Caco-2 (cell line): ENCODE measurements at regions not wholly inside any gene's neighbourhood (a gene's known extent, or its start where the extent isn't known, plus 50 kb on each side); places are given as distances from the start of the nearest gene placed in this dataset.

Source experiments
- BruUV-seq: library from RNA; stranded (reverse); fragments of 400-500 nt; replicated peaks from 2 replicates; lab custom pipeline; 2021; lab: Mats Ljungman, UMichigan
- CTCF ChIA-PET: fragments of 300-600 bp; sonication (Branson Sonifier 250); formaldehyde crosslinking; loops from one replicate; lab custom pipeline; 2022; ENCODE audit warnings: antibody characterized with exemption; lab: Charles Lee
- POLR2A ChIA-PET: fragments of 300-600 bp; sonication (Branson Sonifier 250); formaldehyde crosslinking; loops from one replicate; lab custom pipeline; 2022; ENCODE audit warnings: antibody characterized with exemption; lab: Charles Lee
- DNase-seq, 2 experiments: peaks; one replicate each; pipeline versions ENCODE4 v3.0.0 to v3.0.0-alpha.2; 2020 to 2022
- H3K27me3 ChIP-seq: replicated peaks from 2 replicates; pipeline ENCODE4 v1.6.0; 2011; ENCODE audit warnings: low read length; ENCODE audit not compliant: control insufficient read depth, insufficient read depth
- H3K36me3 ChIP-seq: 2 replicates; pipeline ENCODE4 v1.5.1; 2011; ENCODE audit warnings: low read length; ENCODE audit not compliant: control insufficient read depth, insufficient read depth
- H3K4me1 ChIP-seq: fragments of 250-450 bp; sonication (Bioruptor Pico); 2 replicates; pipeline ENCODE4 v1.5.1; 2020; ENCODE audit warnings: mild to moderate bottlenecking
- H3K4me3 ChIP-seq: 2 replicates; pipeline ENCODE4 v1.5.1; 2011; ENCODE audit warnings: low read depth, mild to moderate bottlenecking, control low read depth, low read length
- H3K9me3 ChIP-seq: fragments of 250-450 bp; sonication (Bioruptor Pico); 2 replicates; pipeline ENCODE4 v1.5.1; 2020; ENCODE audit warnings: mild to moderate bottlenecking, moderate library complexity
- H3K27ac Mint-ChIP-seq: one replicate; pipeline ENCODE4 v1.8.0; 2022; ENCODE audit warnings: mixed read lengths; ENCODE audit not compliant: unreplicated experiment
- H3K27me3 Mint-ChIP-seq: one replicate; pipeline ENCODE4 v1.8.0; 2022; ENCODE audit warnings: mixed read lengths; ENCODE audit not compliant: insufficient read depth, unreplicated experiment
- H3K36me3 Mint-ChIP-seq: one replicate; pipeline ENCODE4 v1.8.0; 2022; ENCODE audit warnings: mild to moderate bottlenecking, mixed read lengths; ENCODE audit not compliant: insufficient read depth, unreplicated experiment
- H3K4me1 Mint-ChIP-seq: one replicate; pipeline ENCODE4 v1.8.0; 2022; ENCODE audit warnings: low read depth, mixed read lengths; ENCODE audit not compliant: unreplicated experiment
- H3K4me3 Mint-ChIP-seq: one replicate; pipeline ENCODE4 v1.8.0; 2022; ENCODE audit warnings: mild to moderate bottlenecking, moderate library complexity, mixed read lengths; ENCODE audit not compliant: unreplicated experiment
- H3K9me3 Mint-ChIP-seq: one replicate; pipeline ENCODE4 v1.8.0; 2022; ENCODE audit warnings: mixed read lengths; ENCODE audit not compliant: unreplicated experiment
- CTCF ChIP-seq, 2 experiments: fragments of 200-600 bp in 1 of 2; IDR thresholded peaks; 1 replicate in 1 of 2; 2 replicates in 1 of 2; pipeline versions ENCODE4 v1.5.1 to v1.8.0; 2011 to 2022; ENCODE audit warnings: antibody characterized with exemption in 1 of 2, control low read depth in 1 of 2, inconsistent platforms in 1 of 2, low read depth in 1 of 2, low read length in 1 of 2, mild to moderate bottlenecking in 1 of 2, moderate library complexity in 1 of 2; ENCODE audit not compliant: insufficient read depth in 1 of 2, severe bottlenecking in 1 of 2, unreplicated experiment in 1 of 2
- intact Hi-C: fragments of 100-400 bp; cut with micrococcal nuclease; formaldehyde crosslinking; loops from one replicate; pipeline ENCODE4 v1.10.0; 2022; ENCODE audit not compliant: unreplicated experiment

DNA sequence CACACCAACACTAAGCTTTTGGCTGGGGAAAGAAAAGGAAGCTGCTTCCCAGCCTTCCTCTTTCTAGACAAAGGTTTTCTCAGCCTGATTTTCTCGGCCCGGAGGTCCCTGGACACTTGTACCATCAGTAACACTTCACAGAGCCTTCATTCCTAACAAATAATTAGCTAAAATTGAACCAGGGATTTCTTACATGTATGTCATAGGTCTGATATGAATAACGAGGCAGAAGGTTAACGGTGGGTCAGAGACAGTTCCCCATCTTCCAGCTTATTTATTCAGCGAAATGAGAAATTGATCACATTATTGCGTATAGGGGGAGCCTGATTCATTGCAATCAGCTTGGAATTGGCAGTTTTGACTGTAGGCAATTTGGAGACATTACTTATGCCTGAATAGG is 142.5 kb downstream of the SALL1 start:
- H3K4me1 Mint-ChIP-seq, result peaks cover 13% of the 10 kb centered on the region
- ChIA-PET POLR2A (no interaction called here), CTCF (no interaction called here)
- BruUV-seq, result no TSS peak
- peaks cover 28% of the 10 kb centered on the region for H3K9me3 Mint-ChIP-seq
- intact Hi-C loops, result loop anchor here (1.0 kb wide), 1 partner anchor 30 kb away; no protein-coding TSS in a partner anchor
- no peak for DNase-seq
- H3K27ac Mint-ChIP-seq, result no peak overlapping the region
- no peak for TF ChIP-seq CTCF (IDR thresholded peaks at IDR 0.05; ENCODE audit: insufficient read depth in 1 of 2, low read depth in 1 of 2, low read length in 1 of 2, severe bottlenecking in 1 of 2, unreplicated experiment in 1 of 2)
- Histone ChIP-seq H3K36me3 (no peaks in the 10 kb centered on the region), H3K4me1 (peaks cover 10% of the 10 kb centered on the region), H3K4me3 (no peak overlapping the region), H3K27me3 (no peaks in the 10 kb centered on the region), H3K9me3 (peaks cover 4% of the 10 kb centered on the region; the same call in 1 of the 2 replicates)
- peaks cover 8% of the 10 kb centered on the region for H3K27me3 Mint-ChIP-seq
- no peaks in the 10 kb centered on the region for H3K36me3 Mint-ChIP-seq
- H3K4me3 Mint-ChIP-seq, result no peak overlapping the region

DNA sequence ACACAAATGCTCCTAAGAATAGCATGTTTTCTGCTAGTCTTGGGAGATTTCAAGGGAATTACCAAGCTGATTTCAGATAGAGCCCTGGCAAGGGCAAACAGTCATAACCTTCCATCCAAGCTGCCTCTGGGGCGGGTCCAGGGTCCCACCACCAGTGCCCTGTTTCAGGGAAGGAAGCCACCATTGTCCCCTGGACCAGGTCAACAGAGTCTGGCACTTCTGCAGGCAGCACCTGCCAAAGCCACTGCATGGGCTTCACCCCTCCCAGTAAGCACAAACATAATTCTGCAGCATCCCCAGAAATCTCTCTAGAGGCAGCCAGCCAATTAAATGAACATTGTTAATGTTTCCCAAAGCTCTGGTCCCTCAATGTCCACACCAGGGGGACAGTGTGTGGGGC is 143.0 kb downstream of the SALL1 start:
- peaks cover 28% of the 10 kb centered on the region for H3K9me3 Mint-ChIP-seq
- ChIA-PET CTCF (no interaction called here), POLR2A (no interaction called here)
- H3K27ac Mint-ChIP-seq, result no peak overlapping the region
- no peak for TF ChIP-seq CTCF (IDR thresholded peaks at IDR 0.05; ENCODE audit: insufficient read depth in 1 of 2, low read depth in 1 of 2, low read length in 1 of 2, severe bottlenecking in 1 of 2, unreplicated experiment in 1 of 2)
- BruUV-seq, result no TSS peak
- no peak for DNase-seq
- intact Hi-C loops, result loop anchor here (1.0 kb wide), 1 partner anchor 30 kb away; no protein-coding TSS in a partner anchor
- no peak overlapping the region for H3K4me3 Mint-ChIP-seq
- no peak overlapping the region for H3K4me3 ChIP-seq
- no peaks in the 10 kb centered on the region for H3K36me3 ChIP-seq
- H3K27me3 Mint-ChIP-seq, result peaks cover 8% of the 10 kb centered on the region
- peaks cover 13% of the 10 kb centered on the region for H3K4me1 Mint-ChIP-seq
- no peaks in the 10 kb centered on the region for H3K36me3 Mint-ChIP-seq
- H3K9me3 ChIP-seq, result peaks cover 4% of the 10 kb centered on the region; the same call in 1 of the 2 replicates
- H3K27me3 ChIP-seq, result no peaks in the 10 kb centered on the region
- peaks cover 10% of the 10 kb centered on the region for H3K4me1 ChIP-seq

GRCh38 chr16:51003850-51004566 is 147.1 kb downstream of the SALL1 start:
- Mint-ChIP-seq H3K27ac (no peak overlapping the region), H3K9me3 (peaks cover 5% of the 10 kb centered on the region), H3K4me3 (no peak overlapping the region), H3K27me3 (peaks cover 8% of the 10 kb centered on the region), H3K4me1 (no peaks in the 10 kb centered on the region), H3K36me3 (no peaks in the 10 kb centered on the region)
- no peak for TF ChIP-seq CTCF (IDR thresholded peaks at IDR 0.05; ENCODE audit: insufficient read depth in 1 of 2, low read depth in 1 of 2, low read length in 1 of 2, severe bottlenecking in 1 of 2, unreplicated experiment in 1 of 2)
- Histone ChIP-seq H3K36me3 (no peaks in the 10 kb centered on the region), H3K4me3 (no peak overlapping the region), H3K9me3 (no peaks in the 10 kb centered on the region), H3K27me3 (no peaks in the 10 kb centered on the region), H3K4me1 (no peaks in the 10 kb centered on the region)
- CTCF ChIA-PET, result no interaction called here
- POLR2A ChIA-PET, result no interaction called here
- intact Hi-C loops, result no loop called here
- no peak for DNase-seq
- BruUV-seq, result no TSS peak
